ENCODE measurements at regions not wholly inside any gene's neighbourhood (a gene's known extent, or its start where the extent isn't known, plus 50 kb on each side); places are given as distances from the start of the nearest gene placed in this dataset.

DNA sequence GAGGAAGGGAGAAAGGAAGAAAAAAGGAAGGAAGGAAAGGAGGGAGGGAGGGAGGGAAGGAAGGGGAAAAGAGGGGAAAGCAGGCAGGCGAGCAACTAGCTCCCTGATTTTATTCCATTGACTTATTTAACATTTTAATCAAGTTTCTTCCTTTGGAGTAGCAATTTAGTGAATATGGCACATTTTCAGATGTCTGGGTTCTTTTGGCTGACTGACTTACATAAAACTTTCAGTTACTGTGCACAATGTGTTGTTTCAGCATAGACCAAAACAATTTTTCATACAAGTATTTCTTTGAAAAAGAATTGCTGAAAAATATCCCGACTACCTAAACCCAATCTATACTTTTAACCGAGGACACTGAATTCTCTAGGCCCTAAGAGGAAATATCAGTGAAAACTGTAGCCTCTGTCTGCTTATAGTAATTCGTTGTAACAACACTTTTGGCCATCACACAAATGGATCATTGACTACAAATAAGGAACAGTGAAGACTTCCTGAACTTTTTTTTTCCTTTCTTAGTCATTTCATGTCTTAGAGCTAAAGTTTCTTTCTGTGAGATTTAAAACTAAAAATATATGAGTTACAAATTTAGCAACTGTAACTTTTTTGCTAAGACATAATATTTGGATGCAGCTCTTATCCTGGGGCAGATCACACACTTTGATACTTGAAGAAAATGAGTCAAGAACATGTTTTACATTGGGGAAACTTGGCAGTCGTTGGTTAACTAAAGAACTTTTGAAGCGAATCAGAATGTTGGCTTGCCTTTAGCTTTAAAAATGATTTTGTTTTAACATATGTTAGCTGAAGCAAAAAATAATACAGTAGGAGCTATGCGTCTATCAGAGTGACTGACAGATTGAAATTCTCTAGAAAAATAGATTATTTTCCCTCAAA lies 79.6 kb downstream of the SOX2 start:
- no peak overlapping the region for H3K4me3 ChIP-seq (ENCODE audit: low read depth, low read length)
- no peak for DNase-seq (ENCODE audit: low read depth)
- TF ChIP-seq, protein P1, sequence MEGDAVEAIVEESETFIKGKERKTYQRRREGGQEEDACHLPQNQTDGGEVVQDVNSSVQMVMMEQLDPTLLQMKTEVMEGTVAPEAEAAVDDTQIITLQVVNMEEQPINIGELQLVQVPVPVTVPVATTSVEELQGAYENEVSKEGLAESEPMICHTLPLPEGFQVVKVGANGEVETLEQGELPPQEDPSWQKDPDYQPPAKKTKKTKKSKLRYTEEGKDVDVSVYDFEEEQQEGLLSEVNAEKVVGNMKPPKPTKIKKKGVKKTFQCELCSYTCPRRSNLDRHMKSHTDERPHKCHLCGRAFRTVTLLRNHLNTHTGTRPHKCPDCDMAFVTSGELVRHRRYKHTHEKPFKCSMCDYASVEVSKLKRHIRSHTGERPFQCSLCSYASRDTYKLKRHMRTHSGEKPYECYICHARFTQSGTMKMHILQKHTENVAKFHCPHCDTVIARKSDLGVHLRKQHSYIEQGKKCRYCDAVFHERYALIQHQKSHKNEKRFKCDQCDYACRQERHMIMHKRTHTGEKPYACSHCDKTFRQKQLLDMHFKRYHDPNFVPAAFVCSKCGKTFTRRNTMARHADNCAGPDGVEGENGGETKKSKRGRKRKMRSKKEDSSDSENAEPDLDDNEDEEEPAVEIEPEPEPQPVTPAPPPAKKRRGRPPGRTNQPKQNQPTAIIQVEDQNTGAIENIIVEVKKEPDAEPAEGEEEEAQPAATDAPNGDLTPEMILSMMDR (IDR thresholded peaks at IDR 0.05; ENCODE audit: insufficient read depth, low read depth, low read length) = no peak

DNA sequence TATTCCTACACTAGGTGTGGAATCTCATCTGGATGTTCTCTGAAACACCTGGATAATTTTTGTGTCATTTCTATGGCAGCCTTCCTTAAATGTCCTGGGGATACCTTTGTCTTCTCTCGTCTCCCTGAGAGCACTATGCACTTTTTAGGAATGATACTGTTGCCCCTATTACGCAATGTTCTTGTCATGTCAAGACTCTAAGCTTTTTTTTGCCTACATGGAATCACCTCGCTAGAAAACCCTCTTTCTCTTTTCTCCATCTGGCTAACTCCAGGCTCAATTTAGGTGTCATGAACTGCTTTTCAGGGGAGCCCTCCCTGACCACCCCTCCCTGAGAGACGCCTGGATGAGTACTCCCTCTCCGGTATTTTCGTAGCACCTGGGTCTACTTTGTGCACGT lies 81.3 kb downstream of the SOX2 start:
- H3K4me3 ChIP-seq (ENCODE audit: low read depth, low read length) = no peak overlapping the region
- TF ChIP-seq, protein P1 (IDR thresholded peaks at IDR 0.05; ENCODE audit: insufficient read depth, low read depth, low read length) = no peak
- no peak for DNase-seq (ENCODE audit: low read depth)

DNA sequence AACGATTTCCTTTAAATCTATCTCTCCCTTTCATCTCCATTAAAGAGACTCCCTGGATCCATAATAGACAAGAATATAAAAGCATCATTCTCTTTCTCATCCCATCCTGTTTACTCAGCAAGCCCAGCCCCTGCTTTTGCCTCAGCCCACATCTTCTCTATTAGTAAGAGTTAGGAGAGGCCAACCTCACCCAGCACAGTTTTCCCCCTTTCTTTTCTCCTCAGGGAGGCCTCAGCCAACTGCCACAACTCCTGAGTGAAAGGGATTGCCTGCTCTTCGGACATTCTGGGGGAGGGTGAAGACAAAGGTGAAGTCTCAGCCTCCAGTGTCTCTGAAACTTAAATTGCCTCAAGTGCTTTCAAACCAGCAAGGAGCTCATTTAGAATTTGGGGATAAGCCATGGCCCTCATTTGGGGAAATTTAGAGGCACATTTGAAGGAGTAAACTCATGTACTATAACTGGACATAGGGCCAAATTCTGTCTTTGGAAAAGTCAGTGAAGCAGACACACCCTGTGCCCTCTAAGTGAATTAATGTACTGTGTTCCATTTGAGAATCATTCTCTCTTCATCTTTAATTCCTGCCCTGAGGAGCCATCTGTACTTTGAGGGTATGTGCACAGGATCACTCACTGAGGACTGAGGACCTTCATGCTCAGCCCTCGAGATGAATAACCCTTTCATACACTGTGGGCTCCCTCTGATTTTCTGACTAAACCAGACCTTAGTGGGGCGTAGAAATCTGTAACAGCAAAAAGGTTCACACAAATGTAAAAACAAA lies 82.5 kb downstream of the SOX2 start:
- DNase-seq (ENCODE audit: low read depth) = no peak
- H3K4me3 ChIP-seq (ENCODE audit: low read depth, low read length) = no peak overlapping the region
- TF ChIP-seq, protein P1 (IDR thresholded peaks at IDR 0.05; ENCODE audit: insufficient read depth, low read depth, low read length) = no peak

DNA sequence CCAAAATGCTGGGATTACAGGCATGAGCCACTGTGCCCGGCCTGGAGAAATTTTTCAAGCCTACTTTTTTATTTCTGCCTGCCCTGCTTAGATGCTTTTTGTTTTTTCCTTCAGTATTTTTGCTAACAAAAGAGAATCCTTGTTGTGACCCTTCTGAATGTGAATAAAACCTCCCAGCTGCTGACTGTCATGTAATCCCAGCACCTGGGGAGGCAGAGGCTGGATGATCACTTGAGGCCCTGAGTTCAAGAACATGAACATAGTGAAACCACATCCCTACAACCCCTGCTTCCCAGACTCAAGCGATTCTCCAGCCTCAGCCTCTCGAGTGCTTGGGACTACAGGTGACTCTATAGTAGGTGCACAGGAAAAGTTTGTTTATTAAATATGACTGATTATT lies 84.9 kb downstream of the SOX2 start:
- no peak for DNase-seq (ENCODE audit: low read depth)
- TF ChIP-seq, protein P1 (IDR thresholded peaks at IDR 0.05; ENCODE audit: insufficient read depth, low read depth, low read length) = no peak
- no peak overlapping the region for H3K4me3 ChIP-seq (ENCODE audit: low read depth, low read length)

DNA sequence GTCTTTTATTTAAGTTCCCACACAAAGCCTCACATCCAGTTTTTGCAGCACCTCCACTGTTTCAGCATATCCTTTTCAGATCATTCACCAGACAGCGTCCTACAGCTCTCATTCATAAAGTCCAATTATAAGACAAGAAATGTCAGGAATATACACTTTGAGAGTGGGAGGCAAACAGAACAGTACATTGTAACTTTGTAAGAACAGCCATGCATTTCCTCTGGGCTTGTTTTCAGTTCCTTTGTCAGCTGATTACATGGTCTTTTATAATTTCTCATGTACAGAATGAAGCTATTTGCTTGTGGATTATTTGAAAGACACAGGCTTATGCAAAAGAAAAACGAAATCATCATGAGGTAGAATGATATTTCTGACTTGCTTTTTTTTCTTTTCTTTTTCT lies 85.7 kb downstream of the SOX2 start:
- no peak overlapping the region for H3K4me3 ChIP-seq (ENCODE audit: low read depth, low read length)
- DNase-seq (ENCODE audit: low read depth) = no peak
- TF ChIP-seq, protein P1 (IDR thresholded peaks at IDR 0.05; ENCODE audit: insufficient read depth, low read depth, low read length) = no peak

DNA sequence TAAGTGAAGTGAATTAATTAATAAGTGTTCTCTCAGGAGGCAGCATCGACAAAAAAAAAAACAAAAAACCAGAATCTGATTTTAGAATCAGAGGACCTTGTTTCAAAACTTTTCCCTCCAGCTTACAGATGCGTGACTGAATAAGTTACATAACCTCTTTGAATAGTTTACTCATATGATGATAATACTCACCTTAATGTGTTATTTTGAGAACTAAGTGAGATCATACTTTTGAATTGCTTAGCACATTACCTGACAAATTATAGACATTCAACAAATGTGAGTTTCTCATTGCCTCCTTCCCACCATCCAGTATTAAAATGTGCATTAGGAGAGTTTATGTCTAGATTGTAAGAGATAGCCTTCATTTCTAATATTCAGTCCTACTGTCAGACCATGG lies 94.0 kb downstream of the SOX2 start:
- no peak for DNase-seq (ENCODE audit: low read depth)
- H3K4me3 ChIP-seq (ENCODE audit: low read depth, low read length) = no peak overlapping the region
- TF ChIP-seq, protein P1 (IDR thresholded peaks at IDR 0.05; ENCODE audit: insufficient read depth, low read depth, low read length) = no peak

Data from fibroblast of villous mesenchyme (primary cell).